ENCODE measurements at regions not wholly inside any gene's neighbourhood (a gene's known extent, or its start where the extent isn't known, plus 50 kb on each side); places are given as distances from the start of the nearest gene placed in this dataset.

GRCh38 chr1:29516063-29516820 is 279.9 kb downstream of the PTPRU start:
- TF ChIP-seq YY1 (IDR thresholded peaks at IDR 0.05; ENCODE audit: insufficient read depth, insufficient read length), result no peak
- TF ChIP-seq SUZ12 (IDR thresholded peaks at IDR 0.05; ENCODE audit: extremely low read depth, insufficient read depth, insufficient read length), result no peak
- no peak for TF ChIP-seq ZNF274 (IDR thresholded peaks at IDR 0.05; ENCODE audit: low read depth, low read length)

Data from NT2/D1 (cell line).